ES-I3 (cell line): ENCODE measurements at regions not wholly inside any gene's neighbourhood (a gene's known extent, or its start where the extent isn't known, plus 50 kb on each side); places are given as distances from the start of the nearest gene placed in this dataset.

Experiments
- H3K36me3 ChIP-seq: 2 replicates; pipeline ENCODE4 v1.6.1; 2013; ENCODE audit warnings: mild to moderate bottlenecking, low read length, control low read depth, moderate library complexity; ENCODE audit not compliant: insufficient read depth
- H3K4me1 ChIP-seq: 2 replicates; pipeline ENCODE4 v1.6.1; 2013; ENCODE audit warnings: mild to moderate bottlenecking, control low read depth, low read length; ENCODE audit not compliant: insufficient read depth
- H3K9ac ChIP-seq: 2 replicates; pipeline ENCODE4 v1.6.1; 2013; ENCODE audit warnings: low read depth, mild to moderate bottlenecking, low read length, moderate library complexity
- H3K9me3 ChIP-seq: 2 replicates; pipeline ENCODE4 v1.6.1; 2013; ENCODE audit warnings: mild to moderate bottlenecking, low read length, moderate library complexity; ENCODE audit not compliant: control insufficient read depth, insufficient read depth

DNA sequence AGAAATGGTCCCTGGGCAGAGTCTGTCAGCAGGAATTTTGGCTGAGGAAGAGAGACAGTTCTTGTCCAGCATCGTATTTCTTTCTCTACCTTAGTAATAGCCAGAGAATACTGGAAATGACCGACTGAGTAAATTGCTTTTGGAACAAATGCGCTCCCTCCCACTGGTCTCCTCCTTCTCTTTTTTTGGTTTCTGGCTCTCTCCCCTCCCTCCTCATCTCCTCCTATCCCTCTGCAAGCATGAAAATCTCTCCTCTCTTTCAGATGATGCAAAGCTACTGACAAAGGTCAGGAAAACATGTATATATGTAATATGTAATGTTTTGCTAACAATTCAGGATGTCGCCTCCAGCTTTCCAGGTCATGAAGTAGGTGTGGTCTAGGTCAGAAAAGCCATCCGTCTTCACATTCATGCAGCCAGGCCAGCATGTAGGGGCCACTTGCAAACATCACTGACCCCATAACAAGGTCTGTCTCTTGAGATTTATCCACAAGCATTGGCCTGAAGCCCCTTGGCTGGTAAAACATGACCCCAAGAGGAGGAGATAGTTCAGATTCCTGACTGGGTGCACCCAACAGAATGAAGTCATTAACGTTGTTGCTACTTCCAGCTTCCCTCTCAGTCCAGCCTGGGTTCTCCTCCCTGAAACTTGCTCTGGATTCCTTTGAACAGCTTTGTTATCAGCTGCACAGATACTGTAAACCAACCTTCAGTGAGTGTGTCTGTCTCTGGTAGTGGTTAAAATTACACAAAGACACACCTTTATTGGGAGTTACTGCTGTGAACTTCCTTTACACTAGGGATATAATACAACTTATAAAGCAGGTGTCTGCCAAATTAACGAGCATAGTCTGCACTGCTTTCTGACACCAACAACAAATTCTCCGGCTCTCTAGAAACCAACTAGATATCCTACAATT is 864.4 kb upstream of the KLHL29 start:
- Histone ChIP-seq H3K9me3 (no peaks in the 10 kb centered on the region), H3K4me1 (peaks cover 7% of the 10 kb centered on the region; the same call in 1 of the 2 replicates), H3K36me3 (no peaks in the 10 kb centered on the region), H3K9ac (no peak overlapping the region)

DNA sequence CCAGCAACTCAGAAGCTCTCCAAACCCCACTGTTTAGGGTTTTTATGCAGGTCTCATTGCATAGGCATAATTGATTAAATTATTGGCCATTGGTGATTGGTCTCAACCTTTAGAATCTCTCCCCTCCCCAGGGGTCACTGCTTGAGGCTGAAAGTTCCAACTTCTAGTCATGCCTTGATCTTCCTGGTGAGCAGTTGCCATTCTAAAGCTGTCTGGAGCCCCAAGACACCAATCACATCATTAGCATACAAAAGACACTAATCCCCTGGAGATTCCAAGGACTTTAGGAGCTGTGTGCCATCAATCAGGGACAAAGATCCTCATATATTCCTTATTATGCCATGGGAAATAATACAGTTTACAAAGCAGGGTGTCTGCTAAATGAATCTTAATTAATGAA is 863.4 kb upstream of the KLHL29 start:
- Histone ChIP-seq H3K9ac (no peak overlapping the region), H3K4me1 (peaks cover 7% of the 10 kb centered on the region; the same call in 1 of the 2 replicates), H3K36me3 (no peaks in the 10 kb centered on the region), H3K9me3 (no peaks in the 10 kb centered on the region)

DNA sequence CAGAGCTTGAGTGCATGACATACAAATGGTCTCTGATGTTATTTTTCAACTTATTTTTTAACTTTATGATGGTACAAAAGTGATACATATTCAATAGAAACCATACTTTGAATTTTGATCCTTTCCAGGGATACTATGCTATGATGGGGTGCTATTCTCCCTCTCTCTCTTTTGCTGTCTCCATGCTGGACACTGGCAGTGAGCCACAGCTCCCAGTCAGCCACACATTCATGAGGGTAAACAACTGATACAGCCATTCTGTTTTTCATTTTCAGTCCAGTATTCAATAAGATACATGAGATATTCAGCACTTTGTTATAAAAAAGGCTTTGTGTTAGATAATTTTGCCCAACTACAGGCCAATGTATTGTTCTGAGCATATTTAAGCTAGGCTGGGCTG is 859.3 kb upstream of the KLHL29 start:
- H3K36me3 ChIP-seq: no peaks in the 10 kb centered on the region
- H3K9me3 ChIP-seq: no peaks in the 10 kb centered on the region
- peaks cover 7% of the 10 kb centered on the region; the same call in 1 of the 2 replicates for H3K4me1 ChIP-seq
- no peak overlapping the region for H3K9ac ChIP-seq

DNA sequence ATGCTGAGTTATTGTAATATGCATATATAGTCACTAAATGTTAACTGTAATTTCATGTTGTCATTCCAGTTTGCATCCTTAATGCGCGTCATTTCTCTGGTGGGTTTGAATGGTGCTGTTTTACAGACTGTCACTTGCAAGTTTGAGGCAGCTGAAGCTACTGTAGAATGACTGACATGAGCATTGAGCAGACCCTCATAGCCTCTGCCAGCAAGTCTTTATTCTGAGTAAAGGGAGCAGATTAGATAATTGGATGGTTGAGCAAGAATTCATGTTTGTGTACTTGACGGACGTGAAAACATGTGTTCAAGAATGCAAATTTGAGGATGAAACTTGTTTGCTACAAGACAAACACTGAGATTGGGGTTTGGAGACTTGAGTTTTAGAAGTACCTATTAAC is 854.8 kb upstream of the KLHL29 start:
- Histone ChIP-seq H3K9ac (no peak overlapping the region), H3K4me1 (no peaks in the 10 kb centered on the region), H3K36me3 (no peaks in the 10 kb centered on the region), H3K9me3 (no peaks in the 10 kb centered on the region)

DNA sequence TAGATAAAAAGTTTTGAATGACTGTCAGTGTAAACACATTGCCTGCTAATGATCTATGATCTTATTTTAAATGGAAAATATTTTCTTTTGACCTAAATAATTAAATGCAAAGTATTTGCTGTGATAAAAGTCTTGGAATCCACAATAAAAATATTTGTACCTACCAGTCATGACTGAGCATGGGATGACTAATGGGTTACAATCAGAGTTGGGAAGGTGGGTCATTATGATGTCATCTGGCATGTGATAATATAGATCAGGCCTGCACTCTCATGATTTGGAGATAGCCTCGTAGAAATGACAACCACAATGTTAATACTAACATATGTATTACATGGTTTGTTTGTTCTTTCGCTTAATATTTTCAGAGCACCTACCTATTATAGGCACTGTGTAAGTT is 848.8 kb upstream of the KLHL29 start:
- no peaks in the 10 kb centered on the region for H3K4me1 ChIP-seq
- no peaks in the 10 kb centered on the region for H3K9me3 ChIP-seq
- H3K9ac ChIP-seq: no peak overlapping the region
- H3K36me3 ChIP-seq: no peaks in the 10 kb centered on the region

DNA sequence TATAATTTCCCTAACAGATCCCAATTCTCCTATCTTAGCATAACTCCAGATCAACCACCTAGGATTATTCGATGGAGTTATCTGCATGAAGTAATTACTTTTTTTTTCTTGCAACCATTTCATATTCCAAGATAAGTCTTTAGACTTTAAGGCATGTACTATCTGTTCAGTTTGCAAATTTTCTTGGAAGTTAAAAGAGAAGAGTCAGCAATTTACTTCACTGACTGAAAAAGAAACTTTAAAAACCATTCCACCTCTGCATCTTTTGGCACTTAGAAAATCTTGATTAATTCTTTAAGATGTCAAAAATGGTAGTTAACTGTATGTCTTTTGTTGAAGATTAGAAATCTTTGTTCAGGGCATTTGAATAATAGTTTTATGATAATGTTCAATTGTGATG is 830.5 kb upstream of the KLHL29 start:
- no peaks in the 10 kb centered on the region for H3K9me3 ChIP-seq
- no peak overlapping the region for H3K9ac ChIP-seq
- H3K36me3 ChIP-seq: no peaks in the 10 kb centered on the region
- no peaks in the 10 kb centered on the region for H3K4me1 ChIP-seq

DNA sequence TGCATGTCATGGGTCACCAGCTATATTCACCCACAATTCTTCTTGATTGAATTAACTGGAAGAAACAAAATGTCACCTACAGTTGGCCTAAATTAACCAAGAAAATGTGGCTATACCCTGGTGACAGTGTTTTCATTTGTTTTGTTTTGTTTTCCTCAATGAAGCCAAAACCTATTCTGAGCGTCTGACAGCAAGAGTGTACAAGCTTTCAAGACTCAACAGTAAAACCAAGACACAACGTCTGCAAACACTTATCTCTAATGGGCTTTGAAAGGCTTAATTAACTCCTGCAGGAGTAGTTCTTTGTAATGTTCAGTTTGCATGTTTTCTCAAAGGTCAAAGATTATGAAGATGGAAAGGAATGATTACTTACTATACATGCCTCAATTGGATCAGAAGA is 827.6 kb upstream of the KLHL29 start:
- Histone ChIP-seq H3K36me3 (no peaks in the 10 kb centered on the region), H3K9ac (no peak overlapping the region), H3K4me1 (no peaks in the 10 kb centered on the region), H3K9me3 (no peaks in the 10 kb centered on the region)

DNA sequence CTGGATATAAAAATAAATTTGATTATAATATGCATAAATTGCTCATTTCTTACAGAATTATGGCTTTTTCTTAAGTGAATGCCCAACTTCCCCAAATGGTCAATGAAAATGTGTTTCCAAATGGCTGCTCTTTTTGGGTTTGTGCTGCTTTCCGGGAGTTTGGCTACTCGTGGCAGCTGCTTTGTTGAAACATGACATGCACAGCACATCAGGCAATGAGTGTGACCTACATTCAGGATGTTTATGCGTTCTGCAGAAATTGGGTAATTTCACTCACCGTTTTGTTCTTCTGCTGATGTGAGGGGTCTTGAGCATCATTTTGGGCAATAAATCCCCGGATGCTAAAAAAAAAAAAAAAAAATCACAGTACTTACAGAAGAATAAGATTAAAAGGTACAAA is 825.0 kb upstream of the KLHL29 start:
- Histone ChIP-seq H3K4me1 (no peaks in the 10 kb centered on the region), H3K36me3 (no peaks in the 10 kb centered on the region), H3K9me3 (no peaks in the 10 kb centered on the region), H3K9ac (no peak overlapping the region)

DNA sequence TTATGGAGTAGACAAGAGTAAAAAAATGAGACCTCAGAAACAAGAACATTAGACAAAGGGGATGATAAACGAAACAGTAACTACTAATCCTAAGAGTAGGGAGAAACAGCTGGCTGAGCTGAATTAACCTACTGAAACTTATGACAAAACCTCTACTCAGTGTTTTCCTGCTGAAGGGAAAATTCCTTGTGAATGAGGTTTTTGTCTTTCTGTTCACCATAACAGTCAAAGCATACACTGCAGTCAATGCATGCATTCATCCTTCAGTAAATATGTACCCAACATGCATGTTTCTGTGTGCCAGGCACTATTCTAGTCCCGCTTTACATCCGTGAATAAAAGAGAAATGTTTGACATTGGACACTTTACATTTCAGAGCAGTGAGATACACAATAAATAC is 805.6 kb upstream of the KLHL29 start:
- H3K9ac ChIP-seq: no peak overlapping the region
- peaks cover 6% of the 10 kb centered on the region; the same call in 1 of the 2 replicates for H3K9me3 ChIP-seq
- H3K4me1 ChIP-seq: no peaks in the 10 kb centered on the region
- H3K36me3 ChIP-seq: no peaks in the 10 kb centered on the region

DNA sequence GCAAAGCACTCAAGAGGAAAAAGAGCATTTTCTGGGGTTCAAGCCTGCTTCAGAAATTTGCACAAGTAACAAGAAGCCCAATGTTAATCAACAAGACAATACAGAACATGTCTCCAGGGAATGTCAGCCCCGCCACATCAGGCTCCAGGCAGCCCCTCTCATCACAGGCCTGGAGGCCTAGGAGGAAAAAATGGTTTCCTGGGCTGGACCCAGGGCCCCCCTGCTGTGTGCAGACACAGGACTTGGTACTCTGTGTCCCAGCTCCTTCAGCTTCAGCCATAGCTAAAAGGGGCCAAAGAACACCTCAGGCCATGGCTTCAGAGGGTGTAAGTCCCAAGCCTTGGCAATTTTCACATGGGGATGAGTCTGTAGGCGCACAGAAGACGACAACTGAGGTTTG is 802.9 kb upstream of the KLHL29 start:
- peaks cover 6% of the 10 kb centered on the region; the same call in 1 of the 2 replicates for H3K9me3 ChIP-seq
- no peak overlapping the region for H3K9ac ChIP-seq
- no peaks in the 10 kb centered on the region for H3K4me1 ChIP-seq
- H3K36me3 ChIP-seq: no peaks in the 10 kb centered on the region

DNA sequence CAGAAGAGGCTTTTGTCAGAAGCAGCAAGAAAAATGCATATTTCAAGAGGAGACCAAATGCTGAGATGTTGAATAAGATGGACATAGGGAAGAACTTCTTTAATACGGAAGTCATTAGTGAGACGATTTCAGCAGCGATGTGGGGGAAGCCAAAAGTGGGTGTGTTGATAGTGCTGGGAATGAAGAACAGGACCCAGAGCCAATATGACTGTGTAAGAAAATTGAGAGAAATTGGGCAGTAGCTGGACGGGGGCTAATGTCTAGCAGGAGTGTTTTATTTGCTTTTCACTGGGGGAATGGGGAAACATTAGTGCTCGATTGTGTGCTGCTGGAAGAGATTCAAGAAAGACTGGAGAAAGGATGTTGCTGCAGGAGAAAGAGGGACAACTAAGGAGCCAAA is 788.7 kb upstream of the KLHL29 start:
- no peaks in the 10 kb centered on the region for H3K4me1 ChIP-seq
- H3K9me3 ChIP-seq: no peaks in the 10 kb centered on the region
- H3K9ac ChIP-seq: no peak overlapping the region
- no peaks in the 10 kb centered on the region for H3K36me3 ChIP-seq

DNA sequence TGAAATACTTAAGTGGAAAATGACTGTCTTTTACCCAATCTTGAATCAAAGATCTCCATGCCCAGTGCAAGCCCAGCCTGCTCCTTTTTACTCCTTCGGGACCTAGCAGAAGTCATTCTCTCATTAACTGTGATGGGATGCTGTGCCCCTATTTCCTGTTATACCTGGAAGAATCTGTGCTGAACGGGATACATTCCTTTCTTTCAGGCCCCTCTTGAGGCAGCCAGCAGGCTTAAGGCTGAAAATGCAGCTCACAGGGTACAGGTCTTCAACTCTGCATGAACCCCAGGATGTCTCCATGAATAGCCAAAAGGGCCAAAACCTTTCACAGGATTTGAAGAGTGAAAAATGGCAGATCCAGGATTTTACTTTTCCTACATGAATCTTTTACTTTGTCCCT is 784.8 kb upstream of the KLHL29 start:
- H3K9ac ChIP-seq: no peak overlapping the region
- H3K9me3 ChIP-seq: no peaks in the 10 kb centered on the region
- no peaks in the 10 kb centered on the region for H3K4me1 ChIP-seq
- no peaks in the 10 kb centered on the region for H3K36me3 ChIP-seq

DNA sequence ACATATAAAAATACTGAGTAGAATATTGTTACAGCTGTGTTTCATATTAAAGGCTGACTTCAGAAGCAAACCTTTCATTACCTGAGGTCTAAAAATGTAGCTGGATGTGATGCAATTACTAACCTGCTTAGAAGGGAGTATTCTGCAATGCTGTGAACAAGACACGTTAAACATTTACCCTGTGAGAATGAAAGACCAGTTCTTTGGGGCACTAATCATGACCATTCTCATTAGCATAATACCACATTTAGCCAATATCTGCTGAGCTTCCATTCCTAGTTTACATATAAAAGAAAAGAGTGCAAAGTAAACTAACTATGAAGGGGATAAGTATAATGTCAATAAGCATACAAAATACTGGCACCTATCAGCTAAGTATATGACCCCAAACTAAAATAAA is 784.0 kb upstream of the KLHL29 start:
- no peaks in the 10 kb centered on the region for H3K9me3 ChIP-seq
- no peaks in the 10 kb centered on the region for H3K36me3 ChIP-seq
- no peak overlapping the region for H3K9ac ChIP-seq
- H3K4me1 ChIP-seq: no peaks in the 10 kb centered on the region

DNA sequence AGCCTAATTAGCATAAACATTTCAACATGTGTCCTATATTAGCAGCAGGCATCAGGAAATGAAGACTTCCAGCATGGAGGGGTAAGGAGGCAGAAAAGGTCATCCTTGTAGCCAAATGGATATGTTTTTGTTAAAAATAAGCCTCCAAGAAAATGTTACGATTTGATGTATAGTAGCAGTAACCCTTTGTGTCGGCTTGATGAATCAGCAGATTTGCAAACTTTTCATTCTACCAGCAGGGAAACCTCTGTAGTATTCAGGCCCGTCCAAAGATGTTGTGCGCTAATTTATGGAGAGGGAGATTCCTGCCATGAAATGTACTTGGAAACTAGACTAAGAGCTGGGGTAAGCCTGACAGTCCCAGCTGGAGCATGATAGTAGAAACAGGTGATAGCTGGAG is 780.8 kb upstream of the KLHL29 start:
- no peaks in the 10 kb centered on the region for H3K9me3 ChIP-seq

DNA sequence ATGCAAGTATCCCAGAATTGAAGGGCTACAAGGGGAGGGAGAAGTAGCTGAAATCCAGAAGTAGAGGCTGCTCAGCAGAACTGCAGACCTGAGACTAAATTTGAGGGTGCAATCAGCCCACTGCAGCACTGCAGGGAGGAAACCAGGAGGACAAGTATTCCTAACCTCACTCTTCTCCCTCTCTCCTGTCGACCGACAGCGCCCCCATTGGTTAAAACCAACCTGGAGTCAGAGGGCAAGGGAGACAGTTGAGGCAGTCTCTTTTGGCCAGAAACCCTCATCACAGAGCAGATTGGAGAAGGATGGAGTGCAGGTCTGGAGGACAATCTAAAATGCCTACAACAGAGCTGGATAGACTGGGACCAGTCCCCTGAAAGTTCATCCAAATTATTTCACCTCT is 768.9 kb upstream of the KLHL29 start:
- no peaks in the 10 kb centered on the region for H3K36me3 ChIP-seq
- H3K9me3 ChIP-seq: no peaks in the 10 kb centered on the region
- no peak overlapping the region for H3K9ac ChIP-seq
- no peaks in the 10 kb centered on the region for H3K4me1 ChIP-seq

More for the DNA sequence above, 780.8 kb upstream of the KLHL29 start:
- H3K4me1 ChIP-seq: no peaks in the 10 kb centered on the region
- H3K36me3 ChIP-seq: no peaks in the 10 kb centered on the region
- H3K9ac ChIP-seq: no peak overlapping the region
